Body of pancreas (tissue), 4 donors: ENCODE measurements at regions not wholly inside any gene's neighbourhood (a gene's known extent, or its start where the extent isn't known, plus 50 kb on each side); places are given as distances from the start of the nearest gene placed in this dataset.

Source experiments
- POLR2A ChIP-seq, 3 donors: fragments of 450-650 bp; IDR thresholded peaks; one replicate each; pipeline ENCODE4 v1.6.1; 2016; ENCODE audit warnings: antibody characterized with exemption in 3 of 3, mild to moderate bottlenecking in 2 of 3
- TF ChIP-seq, protein P1 (sequence below), 7 experiments: fragments of 450-650 bp in 4 of 7; fragments of 200-600 bp in 3 of 7; sonication (generic) in 3 of 7; IDR thresholded peaks; one replicate each; pipeline ENCODE4 v1.5.1; 2016 to 2019; ENCODE audit warnings: antibody characterized with exemption in 7 of 7

- TF ChIP-seq POLR2A (IDR thresholded peaks at IDR 0.05) = no peak
- TF ChIP-seq, protein P1, sequence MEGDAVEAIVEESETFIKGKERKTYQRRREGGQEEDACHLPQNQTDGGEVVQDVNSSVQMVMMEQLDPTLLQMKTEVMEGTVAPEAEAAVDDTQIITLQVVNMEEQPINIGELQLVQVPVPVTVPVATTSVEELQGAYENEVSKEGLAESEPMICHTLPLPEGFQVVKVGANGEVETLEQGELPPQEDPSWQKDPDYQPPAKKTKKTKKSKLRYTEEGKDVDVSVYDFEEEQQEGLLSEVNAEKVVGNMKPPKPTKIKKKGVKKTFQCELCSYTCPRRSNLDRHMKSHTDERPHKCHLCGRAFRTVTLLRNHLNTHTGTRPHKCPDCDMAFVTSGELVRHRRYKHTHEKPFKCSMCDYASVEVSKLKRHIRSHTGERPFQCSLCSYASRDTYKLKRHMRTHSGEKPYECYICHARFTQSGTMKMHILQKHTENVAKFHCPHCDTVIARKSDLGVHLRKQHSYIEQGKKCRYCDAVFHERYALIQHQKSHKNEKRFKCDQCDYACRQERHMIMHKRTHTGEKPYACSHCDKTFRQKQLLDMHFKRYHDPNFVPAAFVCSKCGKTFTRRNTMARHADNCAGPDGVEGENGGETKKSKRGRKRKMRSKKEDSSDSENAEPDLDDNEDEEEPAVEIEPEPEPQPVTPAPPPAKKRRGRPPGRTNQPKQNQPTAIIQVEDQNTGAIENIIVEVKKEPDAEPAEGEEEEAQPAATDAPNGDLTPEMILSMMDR (IDR thresholded peaks at IDR 0.05) = no peak
Observed at GRCh38 chr3:70728311-70728710, 415.9 kb upstream of the MDFIC2 start.
